HEK293T (cell line): ENCODE measurements at regions not wholly inside any gene's neighbourhood (a gene's known extent, or its start where the extent isn't known, plus 50 kb on each side); places are given as distances from the start of the nearest gene placed in this dataset.
A peak's percentile ranks its signal among the peaks of the same experiment; 100 is the strongest.

Experiments used
- CTCF ChIA-PET: fragments of 350-600 bp; formaldehyde crosslinking; extraction: SDS; loops from one replicate; lab custom pipeline; 2021; ENCODE audit warnings: antibody characterized with exemption, inconsistent platforms; lab: Yijun Ruan, JAX
- POLR2A ChIA-PET: fragments of 350-600 bp; formaldehyde crosslinking; extraction: SDS; loops from one replicate; lab custom pipeline; 2020; ENCODE audit warnings: antibody characterized with exemption, inconsistent platforms; lab: Yijun Ruan, JAX
- DNase-seq: peaks from one replicate; pipeline ENCODE4 v3.0.0; 2012; ENCODE audit warnings: mixed read lengths; ENCODE audit errors: extremely low spot score
- ARNT ChIP-seq: fragments of 450-650 bp; IDR thresholded peaks from 2 replicates; pipeline ENCODE4 v1.6.1; 2017; ENCODE audit warnings: mild to moderate bottlenecking
- BHLHE40 ChIP-seq: fragments of 450-650 bp; IDR thresholded peaks from 2 replicates; pipeline ENCODE4 v1.6.1; 2016; ENCODE audit warnings: mild to moderate bottlenecking, moderate library complexity, borderline replicate concordance
- CTBP1 ChIP-seq: fragments of 450-650 bp; IDR thresholded peaks from 2 replicates; pipeline ENCODE4 v1.6.1; 2016; ENCODE audit warnings: borderline replicate concordance
- ELF4 ChIP-seq: fragments of 450-650 bp; IDR thresholded peaks from 2 replicates; pipeline ENCODE4 v1.6.1; 2017; ENCODE audit warnings: antibody characterized with exemption
- FOXA1 ChIP-seq: fragments of 450-650 bp; IDR thresholded peaks from 2 replicates; pipeline ENCODE4 v1.6.1; 2016; ENCODE audit warnings: mild to moderate bottlenecking
- FOXK2 ChIP-seq: fragments of 450-650 bp; IDR thresholded peaks from 2 replicates; pipeline ENCODE4 v1.6.1; 2016; ENCODE audit warnings: mild to moderate bottlenecking
- FOXM1 ChIP-seq: fragments of 450-650 bp; IDR thresholded peaks from 2 replicates; pipeline ENCODE4 v1.6.1; 2017; ENCODE audit warnings: mild to moderate bottlenecking, borderline replicate concordance
- HDGF ChIP-seq: fragments of 450-650 bp; IDR thresholded peaks from 2 replicates; pipeline ENCODE4 v1.6.1; 2017; ENCODE audit warnings: antibody characterized with exemption, borderline replicate concordance
- L3MBTL2 ChIP-seq: fragments of 450-650 bp; conservative IDR thresholded peaks from 2 replicates; pipeline ENCODE4 v1.6.1; 2016; ENCODE audit warnings: mild to moderate bottlenecking
- LEF1 ChIP-seq: fragments of 450-650 bp; IDR thresholded peaks from 2 replicates; pipeline ENCODE4 v1.6.1; 2017; ENCODE audit warnings: mild to moderate bottlenecking, borderline replicate concordance
- NFRKB ChIP-seq: fragments of 450-650 bp; IDR thresholded peaks from 2 replicates; pipeline ENCODE4 v1.6.1; 2016; ENCODE audit warnings: mild to moderate bottlenecking, moderate library complexity
- PKNOX1 ChIP-seq: fragments of 450-650 bp; IDR thresholded peaks from 2 replicates; pipeline ENCODE4 v1.6.1; 2016
- SP1 ChIP-seq: fragments of 450-650 bp; IDR thresholded peaks from 2 replicates; pipeline ENCODE4 v1.6.1; 2017
- SUZ12 ChIP-seq: fragments of 450-650 bp; IDR thresholded peaks from 2 replicates; pipeline ENCODE4 v1.6.1; 2016; ENCODE audit warnings: mild to moderate bottlenecking
- TARDBP ChIP-seq: fragments of 450-650 bp; IDR thresholded peaks from 2 replicates; pipeline ENCODE4 v1.6.1; 2016
- ZNF384 ChIP-seq: fragments of 450-650 bp; IDR thresholded peaks from 2 replicates; pipeline ENCODE4 v1.6.1; 2016

DNA sequence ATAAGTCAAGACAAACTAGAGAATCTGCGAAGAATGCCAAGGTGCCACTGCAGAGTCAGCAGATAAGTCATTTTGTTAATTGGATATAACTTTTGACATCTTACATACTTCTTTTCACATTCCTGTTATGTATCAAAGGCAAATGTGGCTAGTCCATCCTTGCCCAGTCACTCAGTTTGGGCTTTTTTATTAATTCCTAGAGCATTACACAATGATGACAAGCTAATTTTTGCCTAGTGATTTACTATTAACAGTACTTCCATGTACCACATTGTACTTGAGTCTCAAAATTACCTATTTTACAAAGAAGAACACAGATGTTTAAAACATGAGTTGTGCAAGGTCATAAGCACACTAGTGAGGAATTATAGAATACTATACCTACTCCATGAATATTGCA lies 680.8 kb downstream of the DNAH5 start:
- ChIA-PET POLR2A (no interaction called here), CTCF (no interaction called here)
- TF ChIP-seq L3MBTL2 (no peak), FOXM1 (no peak), ZNF384 (no peak), TARDBP (no peak), SUZ12 (no peak), NFRKB (no peak), FOXK2 (no peak), LEF1 (no peak), ELF4 (no peak)
- DNase-seq, result no peak

GRCh38 chr5:13253111-13253510 lies 691.4 kb downstream of the DNAH5 start:
- ChIA-PET CTCF (interaction anchor here (0.7 kb wide), 1 partner anchor 378 kb away, joined by 3 read pairs; no protein-coding TSS in a partner anchor), POLR2A (no interaction called here)
- DNase-seq, result no peak
- TF ChIP-seq SP1 (no peak), LEF1 (no peak), SUZ12 (no peak), ARNT (no peak), FOXK2 (no peak), NFRKB (no peak), L3MBTL2 (no peak), BHLHE40 (no peak), FOXA1 (no peak)

GRCh38 chr5:13252699-13253098 lies 691.8 kb downstream of the DNAH5 start:
- POLR2A ChIA-PET, result no interaction called here
- no peak for DNase-seq
- TF ChIP-seq TARDBP, result no peak
- CTCF ChIA-PET, result interaction anchor here (0.7 kb wide), 1 partner anchor 377 kb away, joined by 3 read pairs; no protein-coding TSS in a partner anchor

GRCh38 chr5:13251623-13252376 lies 692.7 kb downstream of the DNAH5 start:
- TF ChIP-seq L3MBTL2 (no peak), FOXK2 (no peak)
- no peak for DNase-seq
- POLR2A ChIA-PET, result no interaction called here
- CTCF ChIA-PET, result no interaction called here

- CTCF ChIA-PET, result no interaction called here
- peak; percentile 20 for DNase-seq
- POLR2A ChIA-PET, result no interaction called here
- TF ChIP-seq PKNOX1 (no peak), NFRKB (no peak), CTBP1 (no peak), ELF4 (no peak), FOXA1 (no peak), ARNT (no peak), BHLHE40 (no peak), FOXK2 (no peak), TARDBP (no peak), SP1 (no peak), HDGF (no peak), FOXM1 (no peak), SUZ12 (no peak), ZNF384 (no peak), L3MBTL2 (no peak), LEF1 (no peak)
Observed at GRCh38 chr5:13250464-13251291, 693.8 kb downstream of the DNAH5 start.

- ChIA-PET CTCF (no interaction called here), POLR2A (no interaction called here)
- no peak for TF ChIP-seq CTBP1
- no peak for TF ChIP-seq FOXM1
- no peak for DNase-seq
Observed at GRCh38 chr5:13249854-13250253, 694.6 kb downstream of the DNAH5 start.

- ChIA-PET CTCF (no interaction called here), POLR2A (no interaction called here)
- no peak for DNase-seq
Observed at GRCh38 chr5:13248253-13248652, 696.2 kb downstream of the DNAH5 start.

DNA sequence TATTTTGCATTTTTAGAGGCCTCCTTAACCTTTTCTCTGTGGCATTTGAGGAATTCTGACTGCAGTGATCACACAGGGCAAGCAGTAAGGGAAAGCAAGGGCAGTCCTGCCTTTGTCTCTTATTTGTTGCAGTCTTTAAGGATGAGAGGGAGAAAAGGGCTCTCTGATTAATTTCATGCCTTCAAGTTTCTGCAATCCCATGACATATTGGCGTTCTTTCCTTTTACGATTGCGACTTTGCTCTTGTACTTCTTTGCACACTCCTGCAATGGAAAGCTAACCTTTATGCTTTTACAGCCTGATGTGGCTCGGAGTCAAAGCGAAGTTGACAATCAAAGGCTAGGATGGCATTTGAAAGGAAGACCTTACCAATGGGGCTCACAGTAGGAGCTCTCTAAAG lies 698.4 kb downstream of the DNAH5 start:
- CTCF ChIA-PET, result no interaction called here
- TF ChIP-seq PKNOX1, result no peak
- TF ChIP-seq L3MBTL2, result no peak
- TF ChIP-seq TARDBP, result no peak
- TF ChIP-seq HDGF, result no peak
- no peak for TF ChIP-seq ZNF384
- TF ChIP-seq BHLHE40, result no peak
- TF ChIP-seq SP1, result no peak
- TF ChIP-seq FOXA1, result no peak
- TF ChIP-seq LEF1, result no peak
- TF ChIP-seq FOXM1, result no peak
- TF ChIP-seq SUZ12, result no peak
- no peak for TF ChIP-seq NFRKB
- no peak for TF ChIP-seq FOXK2
- TF ChIP-seq CTBP1, result no peak
- TF ChIP-seq ARNT, result no peak
- no peak for TF ChIP-seq ELF4
- DNase-seq, result no peak
- POLR2A ChIA-PET, result no interaction called here

More at GRCh38 chr5:13248253-13248652, 696.2 kb downstream of the DNAH5 start:
- TF ChIP-seq SUZ12 (no peak), FOXK2 (no peak), LEF1 (no peak), HDGF (no peak), TARDBP (no peak)
